ENCODE measurements at regions not wholly inside any gene's neighbourhood (a gene's known extent, or its start where the extent isn't known, plus 50 kb on each side); places are given as distances from the start of the nearest gene placed in this dataset.

GRCh38 chr17:79186406-79186805 is 111.8 kb downstream of the ENGASE start:
- DNase-seq (ENCODE audit: low read depth, low spot score), result no peak
- in situ Hi-C loops (cut with HindIII; ENCODE audit: low sequenced_read_pairs), result no loop called here
- H3K4me3 ChIP-seq (ENCODE audit: low read depth, low read length), result no peak overlapping the region
- TF ChIP-seq, protein P1, sequence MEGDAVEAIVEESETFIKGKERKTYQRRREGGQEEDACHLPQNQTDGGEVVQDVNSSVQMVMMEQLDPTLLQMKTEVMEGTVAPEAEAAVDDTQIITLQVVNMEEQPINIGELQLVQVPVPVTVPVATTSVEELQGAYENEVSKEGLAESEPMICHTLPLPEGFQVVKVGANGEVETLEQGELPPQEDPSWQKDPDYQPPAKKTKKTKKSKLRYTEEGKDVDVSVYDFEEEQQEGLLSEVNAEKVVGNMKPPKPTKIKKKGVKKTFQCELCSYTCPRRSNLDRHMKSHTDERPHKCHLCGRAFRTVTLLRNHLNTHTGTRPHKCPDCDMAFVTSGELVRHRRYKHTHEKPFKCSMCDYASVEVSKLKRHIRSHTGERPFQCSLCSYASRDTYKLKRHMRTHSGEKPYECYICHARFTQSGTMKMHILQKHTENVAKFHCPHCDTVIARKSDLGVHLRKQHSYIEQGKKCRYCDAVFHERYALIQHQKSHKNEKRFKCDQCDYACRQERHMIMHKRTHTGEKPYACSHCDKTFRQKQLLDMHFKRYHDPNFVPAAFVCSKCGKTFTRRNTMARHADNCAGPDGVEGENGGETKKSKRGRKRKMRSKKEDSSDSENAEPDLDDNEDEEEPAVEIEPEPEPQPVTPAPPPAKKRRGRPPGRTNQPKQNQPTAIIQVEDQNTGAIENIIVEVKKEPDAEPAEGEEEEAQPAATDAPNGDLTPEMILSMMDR (IDR thresholded peaks at IDR 0.05; ENCODE audit: low read depth, low read length), result no peak

DNA sequence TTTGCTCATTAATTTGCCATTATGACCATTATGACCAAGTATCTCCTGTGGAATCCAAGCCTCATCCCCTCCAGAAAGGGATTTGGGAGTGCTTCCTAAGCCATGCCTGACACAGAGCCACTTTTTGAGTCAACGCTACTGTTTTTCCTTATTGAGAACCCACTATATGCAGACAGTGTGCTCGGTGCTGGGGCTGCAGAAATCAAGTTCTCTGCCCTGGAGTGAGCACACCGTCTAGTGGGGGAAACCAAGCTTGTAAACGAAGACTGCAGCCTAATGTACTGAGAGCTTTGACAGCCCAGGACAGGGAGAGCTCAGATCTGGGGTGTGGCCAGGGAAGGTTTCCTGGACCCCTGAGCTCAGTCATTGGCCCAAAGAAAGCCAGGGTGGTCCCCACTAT is 111.0 kb downstream of the ENGASE start:
- DNase-seq (ENCODE audit: low read depth, low spot score), result no peak
- no peak overlapping the region for H3K4me3 ChIP-seq (ENCODE audit: low read depth, low read length)
- TF ChIP-seq, protein P1 (IDR thresholded peaks at IDR 0.05; ENCODE audit: low read depth, low read length), result no peak
- in situ Hi-C loops (cut with HindIII; ENCODE audit: low sequenced_read_pairs), result no loop called here

GRCh38 chr17:79184219-79184618 is 109.6 kb downstream of the ENGASE start:
- no peak overlapping the region for H3K4me3 ChIP-seq (ENCODE audit: low read depth, low read length)
- TF ChIP-seq, protein P1 (IDR thresholded peaks at IDR 0.05; ENCODE audit: low read depth, low read length), result no peak
- DNase-seq (ENCODE audit: low read depth, low spot score), result no peak
- in situ Hi-C loops (cut with HindIII; ENCODE audit: low sequenced_read_pairs), result no loop called here

- H3K4me3 ChIP-seq (ENCODE audit: low read depth, low read length), result no peak overlapping the region
- TF ChIP-seq, protein P1 (IDR thresholded peaks at IDR 0.05; ENCODE audit: low read depth, low read length), result no peak
- in situ Hi-C loops (cut with HindIII; ENCODE audit: low sequenced_read_pairs), result no loop called here
- no peak for DNase-seq (ENCODE audit: low read depth, low spot score)
Measured at GRCh38 chr17:79183293-79184158, 108.9 kb downstream of the ENGASE start.

GRCh38 chr17:79183043-79183292 is 108.3 kb downstream of the ENGASE start:
- TF ChIP-seq, protein P1 (IDR thresholded peaks at IDR 0.05; ENCODE audit: low read depth, low read length), result no peak
- no peak for DNase-seq (ENCODE audit: low read depth, low spot score)
- in situ Hi-C loops (cut with HindIII; ENCODE audit: low sequenced_read_pairs), result no loop called here
- no peak overlapping the region for H3K4me3 ChIP-seq (ENCODE audit: low read depth, low read length)

DNA sequence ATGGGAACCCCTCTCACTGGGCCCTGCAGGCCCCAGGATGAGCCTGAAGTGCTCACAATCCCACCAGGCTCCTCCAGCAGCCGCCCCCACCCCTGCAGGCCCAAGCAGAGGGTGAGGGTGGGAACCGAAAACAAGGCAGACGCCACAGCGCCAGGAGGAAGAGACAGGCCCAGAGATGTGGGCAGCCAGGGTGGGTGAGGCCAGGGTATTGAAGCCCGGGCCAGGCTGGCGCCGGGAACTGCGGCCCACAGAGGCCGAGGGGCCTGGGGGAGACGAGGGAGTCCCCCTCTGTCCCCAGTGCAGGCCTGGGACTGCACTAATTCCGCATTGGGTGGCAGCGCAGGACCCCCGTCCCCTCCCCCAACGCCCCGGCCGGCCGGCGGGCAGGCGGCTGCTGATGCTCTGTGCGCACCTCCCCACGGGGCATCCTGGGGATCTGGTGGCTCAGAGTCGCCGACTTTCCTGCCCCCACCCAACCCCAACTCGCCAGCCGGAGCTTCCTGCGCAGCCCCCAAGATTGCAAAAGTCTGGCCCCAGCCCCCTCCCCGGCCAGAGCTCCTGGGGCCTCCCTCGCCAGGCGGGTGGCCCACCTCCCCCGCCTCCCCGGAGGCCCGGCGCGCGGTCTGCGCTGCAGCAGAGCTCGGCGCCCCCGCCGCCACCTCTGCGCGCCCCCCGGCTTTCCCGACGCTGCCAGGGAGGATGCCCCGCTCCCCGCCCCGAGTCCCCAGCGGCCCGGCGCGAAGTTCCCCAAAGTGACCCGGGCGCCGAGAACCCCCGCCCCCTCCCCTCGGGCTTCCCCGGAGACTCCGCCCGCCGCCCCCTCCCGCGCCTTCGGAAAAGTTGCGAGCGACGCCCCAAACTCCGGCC is 107.8 kb downstream of the ENGASE start:
- TF ChIP-seq, protein P1 (IDR thresholded peaks at IDR 0.05; ENCODE audit: low read depth, low read length), result no peak
- H3K4me3 ChIP-seq (ENCODE audit: low read depth, low read length), result no peak overlapping the region
- no peak for DNase-seq (ENCODE audit: low read depth, low spot score)
- in situ Hi-C loops (cut with HindIII; ENCODE audit: low sequenced_read_pairs), result no loop called here
